ENCODE measurements at regions not wholly inside any gene's neighbourhood (a gene's known extent, or its start where the extent isn't known, plus 50 kb on each side); places are given as distances from the start of the nearest gene placed in this dataset.
A peak's percentile ranks its signal among the peaks of the same experiment; 100 is the strongest.

DNA sequence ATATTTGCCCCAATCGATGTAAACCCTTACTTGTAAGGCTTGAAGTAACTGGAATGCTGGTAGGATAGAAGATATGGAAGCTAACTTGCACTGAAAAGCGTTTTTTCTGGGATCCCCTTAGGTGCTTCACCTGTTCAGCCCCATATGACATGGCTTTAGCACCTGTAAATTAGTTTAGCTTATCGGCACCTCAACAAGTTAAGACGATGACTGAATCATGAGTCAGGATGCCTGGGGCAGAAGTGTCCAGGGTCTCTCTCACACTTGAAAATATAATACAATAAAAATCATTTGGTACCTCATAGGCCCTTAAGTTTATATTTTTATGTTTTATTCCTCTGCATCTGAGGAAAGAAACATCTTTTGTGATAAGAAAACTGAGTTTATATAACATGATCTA lies 409.2 kb upstream of the LRRC4C start:
- Histone ChIP-seq H3K79me2 (ENCODE audit: control insufficient read depth, insufficient read depth, low read length) (no peaks in the 10 kb centered on the region), H3K27ac (ENCODE audit: low read depth, low read length) (no peak overlapping the region), H3K27me3 (ENCODE audit: insufficient read depth, low read length, poor library complexity) (no peaks in the 10 kb centered on the region), H3K4me1 (ENCODE audit: control insufficient read depth, low read depth, low read length) (no peaks in the 10 kb centered on the region), H3K4me3 (ENCODE audit: low read length) (no peak overlapping the region), H3K4me2 (ENCODE audit: low read length) (no peak overlapping the region), H2AK5ac (ENCODE audit: low read length) (no peak overlapping the region), H4K8ac (ENCODE audit: low read depth, low read length) (no peak overlapping the region), H3K9ac (ENCODE audit: low read length) (no peak overlapping the region), H3K79me1 (ENCODE audit: low read length) (no peaks in the 10 kb centered on the region), H2BK15ac (replicated peaks; ENCODE audit: low read depth) (no peak overlapping the region), H2BK120ac (ENCODE audit: low read depth, low read length) (no peak overlapping the region), H3K4ac (ENCODE audit: low read depth, low read length) (no peak overlapping the region), H3K23ac (ENCODE audit: low read length) (no peak overlapping the region), H4K5ac (ENCODE audit: low read length) (no peak overlapping the region), H2BK5ac (ENCODE audit: low read length) (no peak overlapping the region), H3K56ac (ENCODE audit: low read length) (no peak overlapping the region), H3K18ac (ENCODE audit: low read length) (no peak overlapping the region), H3K36me3 (ENCODE audit: control insufficient read depth, insufficient read depth, low read length) (no peaks in the 10 kb centered on the region)
- no peak for DNase-seq
- no CpG with 5 or more reads among the region's 4 CpGs for WGBS (ENCODE audit: extremely low coverage, insufficient coverage, low lambda C conversion rate)

DNA sequence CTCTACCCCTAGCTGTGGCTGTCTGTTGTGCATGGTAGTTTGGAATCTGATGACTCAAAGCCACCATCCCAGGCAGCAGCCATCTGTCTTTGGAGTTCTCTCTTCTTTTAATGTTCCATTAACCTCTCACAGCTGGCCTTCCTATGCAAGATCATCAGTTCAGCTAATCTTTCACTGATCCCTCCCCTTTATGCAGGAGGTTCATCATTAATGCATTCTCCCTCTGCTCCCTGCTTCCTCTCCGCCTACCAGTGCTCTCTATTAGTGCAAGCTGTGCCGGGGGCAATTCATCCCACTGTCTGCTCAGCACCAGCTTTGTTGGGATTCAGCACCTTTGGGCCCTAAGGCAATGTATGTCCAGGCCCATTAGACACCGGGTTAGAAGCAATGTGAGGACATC lies 413.0 kb upstream of the LRRC4C start:
- Histone ChIP-seq H2AK5ac (ENCODE audit: low read length) (no peak overlapping the region), H3K79me1 (ENCODE audit: low read length) (no peaks in the 10 kb centered on the region), H2BK120ac (ENCODE audit: low read depth, low read length) (no peak overlapping the region), H4K8ac (ENCODE audit: low read depth, low read length) (no peak overlapping the region), H3K56ac (ENCODE audit: low read length) (no peak overlapping the region), H2BK5ac (ENCODE audit: low read length) (no peak overlapping the region), H2BK15ac (replicated peaks; ENCODE audit: low read depth) (no peak overlapping the region), H3K18ac (ENCODE audit: low read length) (no peak overlapping the region), H4K5ac (ENCODE audit: low read length) (no peak overlapping the region), H3K36me3 (ENCODE audit: control insufficient read depth, insufficient read depth, low read length) (no peaks in the 10 kb centered on the region), H3K79me2 (ENCODE audit: control insufficient read depth, insufficient read depth, low read length) (no peaks in the 10 kb centered on the region), H3K23ac (ENCODE audit: low read length) (no peak overlapping the region), H3K4me1 (ENCODE audit: control insufficient read depth, low read depth, low read length) (no peaks in the 10 kb centered on the region), H3K4ac (ENCODE audit: low read depth, low read length) (no peak overlapping the region), H3K27ac (ENCODE audit: low read depth, low read length) (no peak overlapping the region), H3K4me2 (ENCODE audit: low read length) (no peak overlapping the region), H3K4me3 (ENCODE audit: low read length) (no peak overlapping the region), H3K27me3 (ENCODE audit: insufficient read depth, low read length, poor library complexity) (no peaks in the 10 kb centered on the region), H3K9ac (ENCODE audit: low read length) (no peak overlapping the region)
- no CpG with 5 or more reads among the region's 3 CpGs for WGBS (ENCODE audit: extremely low coverage, insufficient coverage, low lambda C conversion rate)
- peak; percentile 3 for DNase-seq

DNA sequence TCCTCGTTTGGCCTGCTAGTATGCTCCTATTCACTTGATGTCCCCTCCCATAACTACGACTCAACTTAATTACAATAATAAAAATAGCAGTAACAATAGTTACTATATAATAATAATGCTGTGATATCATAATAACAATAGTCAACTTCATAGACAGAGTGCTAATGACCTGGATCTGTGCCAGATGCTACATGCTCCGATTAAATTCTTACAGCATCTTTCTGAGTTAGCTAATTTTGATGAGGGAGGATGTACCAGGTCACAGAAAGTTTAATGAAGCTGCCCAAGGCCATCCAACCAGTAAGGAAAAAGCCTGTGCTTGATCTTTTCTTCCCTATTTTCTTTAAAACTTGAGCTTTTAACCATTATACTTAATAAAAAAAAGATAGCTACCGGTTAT lies 413.4 kb upstream of the LRRC4C start:
- no CpG with 5 or more reads among the region's 4 CpGs for WGBS (ENCODE audit: extremely low coverage, insufficient coverage, low lambda C conversion rate)
- H2AK5ac ChIP-seq (ENCODE audit: low read length): no peak overlapping the region
- H4K8ac ChIP-seq (ENCODE audit: low read depth, low read length): no peak overlapping the region

DNA sequence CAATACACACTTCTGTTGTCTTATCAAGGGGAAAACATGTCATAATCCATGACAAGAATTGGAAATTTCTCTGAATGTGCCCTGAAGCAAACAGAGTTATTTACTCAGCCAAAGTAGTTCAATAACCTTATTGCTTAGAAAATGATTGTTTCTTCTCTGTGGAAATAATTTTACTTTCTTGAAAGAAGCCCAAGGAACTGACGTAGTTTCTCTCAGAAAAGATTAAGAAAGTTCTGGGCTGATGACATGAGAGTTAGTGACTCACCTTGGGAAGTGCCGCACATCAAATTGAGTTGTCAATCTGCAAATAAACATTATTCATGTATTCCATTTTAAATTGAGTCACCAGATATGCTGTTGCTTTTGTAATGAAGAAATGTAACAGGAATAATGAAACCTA lies 418.6 kb upstream of the LRRC4C start:
- Histone ChIP-seq H4K8ac (ENCODE audit: low read depth, low read length) (no peak overlapping the region), H2BK5ac (ENCODE audit: low read length) (no peak overlapping the region), H3K79me2 (ENCODE audit: control insufficient read depth, insufficient read depth, low read length) (no peaks in the 10 kb centered on the region), H4K5ac (ENCODE audit: low read length) (no peak overlapping the region), H2AK5ac (ENCODE audit: low read length) (no peak overlapping the region), H2BK120ac (ENCODE audit: low read depth, low read length) (no peak overlapping the region), H3K56ac (ENCODE audit: low read length) (no peak overlapping the region), H3K79me1 (ENCODE audit: low read length) (no peaks in the 10 kb centered on the region), H3K4ac (ENCODE audit: low read depth, low read length) (no peak overlapping the region), H3K4me2 (ENCODE audit: low read length) (no peak overlapping the region), H3K36me3 (ENCODE audit: control insufficient read depth, insufficient read depth, low read length) (no peaks in the 10 kb centered on the region), H3K27me3 (ENCODE audit: insufficient read depth, low read length, poor library complexity) (no peaks in the 10 kb centered on the region), H3K4me3 (ENCODE audit: low read length) (no peak overlapping the region), H3K23ac (ENCODE audit: low read length) (no peak overlapping the region), H3K4me1 (ENCODE audit: control insufficient read depth, low read depth, low read length) (no peaks in the 10 kb centered on the region), H3K9ac (ENCODE audit: low read length) (no peak overlapping the region), H3K27ac (ENCODE audit: low read depth, low read length) (no peak overlapping the region), H2BK15ac (replicated peaks; ENCODE audit: low read depth) (no peak overlapping the region), H3K18ac (ENCODE audit: low read length) (no peak overlapping the region)
- no CpG with 5 or more reads among the region's 2 CpGs for WGBS (ENCODE audit: extremely low coverage, insufficient coverage, low lambda C conversion rate)
- no peak for DNase-seq

More for the DNA sequence above, 413.4 kb upstream of the LRRC4C start:
- Histone ChIP-seq H3K23ac (ENCODE audit: low read length) (no peak overlapping the region), H3K36me3 (ENCODE audit: control insufficient read depth, insufficient read depth, low read length) (no peaks in the 10 kb centered on the region), H3K4me1 (ENCODE audit: control insufficient read depth, low read depth, low read length) (no peaks in the 10 kb centered on the region), H3K79me2 (ENCODE audit: control insufficient read depth, insufficient read depth, low read length) (no peaks in the 10 kb centered on the region), H3K4me2 (ENCODE audit: low read length) (no peak overlapping the region), H2BK5ac (ENCODE audit: low read length) (no peak overlapping the region), H3K27ac (ENCODE audit: low read depth, low read length) (no peak overlapping the region), H3K9ac (ENCODE audit: low read length) (no peak overlapping the region), H4K5ac (ENCODE audit: low read length) (no peak overlapping the region), H3K4ac (ENCODE audit: low read depth, low read length) (no peak overlapping the region), H2BK120ac (ENCODE audit: low read depth, low read length) (no peak overlapping the region), H3K56ac (ENCODE audit: low read length) (no peak overlapping the region), H3K79me1 (ENCODE audit: low read length) (no peaks in the 10 kb centered on the region), H2BK15ac (replicated peaks; ENCODE audit: low read depth) (no peak overlapping the region), H3K4me3 (ENCODE audit: low read length) (no peak overlapping the region), H3K18ac (ENCODE audit: low read length) (no peak overlapping the region), H3K27me3 (ENCODE audit: insufficient read depth, low read length, poor library complexity) (no peaks in the 10 kb centered on the region)
- DNase-seq: no peak

DNA sequence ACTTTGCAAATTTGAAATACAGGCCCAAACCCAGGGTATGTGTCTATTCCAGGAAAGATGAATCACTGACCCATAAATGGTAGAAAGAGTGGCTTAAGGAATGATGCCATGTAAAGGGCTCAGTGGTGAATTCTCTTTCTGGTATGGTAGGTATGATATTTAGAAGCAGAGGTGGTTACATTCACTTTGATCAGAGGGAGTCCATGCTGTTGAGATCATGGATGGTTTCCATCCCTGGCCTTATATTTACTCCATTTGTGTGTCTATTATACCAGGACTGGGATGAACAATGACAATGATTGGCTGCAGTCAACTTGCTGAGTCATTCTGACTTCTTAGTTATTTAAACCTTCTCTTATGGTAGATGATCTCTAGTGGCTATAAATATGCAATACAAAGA lies 419.8 kb upstream of the LRRC4C start:
- no peaks in the 10 kb centered on the region for H3K79me1 ChIP-seq (ENCODE audit: low read length)
- no peak overlapping the region for H3K18ac ChIP-seq (ENCODE audit: low read length)
- no peak overlapping the region for H3K56ac ChIP-seq (ENCODE audit: low read length)
- H3K27me3 ChIP-seq (ENCODE audit: insufficient read depth, low read length, poor library complexity): no peaks in the 10 kb centered on the region
- no peak overlapping the region for H4K8ac ChIP-seq (ENCODE audit: low read depth, low read length)
- H3K4me1 ChIP-seq (ENCODE audit: control insufficient read depth, low read depth, low read length): no peaks in the 10 kb centered on the region
- no peak overlapping the region for H3K23ac ChIP-seq (ENCODE audit: low read length)
- H3K36me3 ChIP-seq (ENCODE audit: control insufficient read depth, insufficient read depth, low read length): no peaks in the 10 kb centered on the region
- no peak overlapping the region for H4K5ac ChIP-seq (ENCODE audit: low read length)
- no peak overlapping the region for H2BK15ac ChIP-seq (replicated peaks; ENCODE audit: low read depth)
- no peak overlapping the region for H3K9ac ChIP-seq (ENCODE audit: low read length)
- DNase-seq: peak; percentile 0
- no peak overlapping the region for H2AK5ac ChIP-seq (ENCODE audit: low read length)
- H3K4ac ChIP-seq (ENCODE audit: low read depth, low read length): no peak overlapping the region
- no peak overlapping the region for H2BK5ac ChIP-seq (ENCODE audit: low read length)
- no peak overlapping the region for H3K4me3 ChIP-seq (ENCODE audit: low read length)
- no peak overlapping the region for H3K4me2 ChIP-seq (ENCODE audit: low read length)
- no peak overlapping the region for H3K27ac ChIP-seq (ENCODE audit: low read depth, low read length)
- no peak overlapping the region for H2BK120ac ChIP-seq (ENCODE audit: low read depth, low read length)
- no peaks in the 10 kb centered on the region for H3K79me2 ChIP-seq (ENCODE audit: control insufficient read depth, insufficient read depth, low read length)

DNA sequence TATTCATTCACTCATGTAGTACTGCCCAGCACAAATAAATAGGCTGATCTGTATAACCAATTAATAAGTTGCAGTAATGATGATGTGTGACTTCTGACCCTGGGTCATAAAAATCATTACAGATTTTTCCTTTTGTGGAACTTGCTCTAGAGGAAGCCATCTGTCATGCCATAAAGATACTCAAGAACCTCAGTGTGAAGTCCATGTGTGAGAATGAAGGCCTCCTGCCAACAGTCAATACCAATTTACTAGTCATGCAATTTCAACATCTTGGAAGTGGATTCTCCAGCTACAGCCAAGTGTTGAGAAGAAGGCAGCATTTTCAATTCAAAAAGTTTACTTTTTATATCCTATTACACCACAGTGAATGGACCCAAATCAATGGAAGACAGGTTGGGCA lies 435.6 kb upstream of the LRRC4C start:
- Histone ChIP-seq H4K5ac (ENCODE audit: low read length) (no peak overlapping the region), H4K8ac (ENCODE audit: low read depth, low read length) (no peak overlapping the region), H3K27me3 (ENCODE audit: insufficient read depth, low read length, poor library complexity) (no peaks in the 10 kb centered on the region), H3K4me3 (ENCODE audit: low read length) (no peak overlapping the region), H2BK120ac (ENCODE audit: low read depth, low read length) (no peak overlapping the region), H3K56ac (ENCODE audit: low read length) (no peak overlapping the region), H2BK5ac (ENCODE audit: low read length) (no peak overlapping the region), H3K27ac (ENCODE audit: low read depth, low read length) (no peak overlapping the region), H3K79me1 (ENCODE audit: low read length) (no peaks in the 10 kb centered on the region), H3K36me3 (ENCODE audit: control insufficient read depth, insufficient read depth, low read length) (no peaks in the 10 kb centered on the region), H3K79me2 (ENCODE audit: control insufficient read depth, insufficient read depth, low read length) (no peaks in the 10 kb centered on the region), H3K4me2 (ENCODE audit: low read length) (no peak overlapping the region), H3K4me1 (ENCODE audit: control insufficient read depth, low read depth, low read length) (no peaks in the 10 kb centered on the region), H3K23ac (ENCODE audit: low read length) (no peak overlapping the region), H2AK5ac (ENCODE audit: low read length) (no peak overlapping the region), H3K18ac (ENCODE audit: low read length) (no peak overlapping the region), H3K4ac (ENCODE audit: low read depth, low read length) (no peak overlapping the region), H2BK15ac (replicated peaks; ENCODE audit: low read depth) (no peak overlapping the region), H3K9ac (ENCODE audit: low read length) (no peak overlapping the region)
- DNase-seq: no peak
